Fibroblast of pulmonary artery (primary cell): ENCODE measurements at regions not wholly inside any gene's neighbourhood (a gene's known extent, or its start where the extent isn't known, plus 50 kb on each side); places are given as distances from the start of the nearest gene placed in this dataset.

Experiments used
- DNase-seq: peaks from one replicate; pipeline ENCODE4 v3.0.0-alpha.2; 2010; ENCODE audit warnings: low read depth
- H3K4me3 ChIP-seq: replicated peaks from 2 replicates; pipeline ENCODE4 v1.5.1; 2011; ENCODE audit warnings: low read depth, mild to moderate bottlenecking, control low read depth, low read length, moderate library complexity
- TF ChIP-seq, protein P1 (sequence below): IDR thresholded peaks from 2 replicates; pipeline ENCODE4 v1.5.1; 2011; ENCODE audit warnings: mild to moderate bottlenecking, control low read depth, low read length, inconsistent platforms; ENCODE audit errors: missing control alignments

DNA sequence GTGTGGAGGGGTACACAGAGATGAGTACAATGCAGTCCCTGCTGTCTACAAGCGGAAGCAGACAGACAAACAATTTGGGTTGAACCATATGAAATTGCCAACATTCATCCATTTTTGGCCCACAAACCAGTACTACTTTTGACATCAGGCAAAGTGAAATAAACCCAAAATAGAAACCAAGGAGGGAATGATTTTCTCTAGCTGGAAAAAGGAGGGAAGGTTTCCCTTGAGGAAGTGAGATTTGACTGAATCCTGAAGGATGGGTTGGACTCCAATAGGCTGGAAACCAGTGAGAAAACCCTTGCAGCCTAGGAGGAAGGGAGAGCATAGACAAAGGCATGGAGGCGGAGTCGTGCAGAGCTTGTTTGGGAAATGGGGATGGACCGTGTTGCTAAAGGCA, 63.5 kb upstream of the PJA1 start:
- H3K4me3 ChIP-seq: no peak overlapping the region
- DNase-seq: no peak
- TF ChIP-seq, protein P1, sequence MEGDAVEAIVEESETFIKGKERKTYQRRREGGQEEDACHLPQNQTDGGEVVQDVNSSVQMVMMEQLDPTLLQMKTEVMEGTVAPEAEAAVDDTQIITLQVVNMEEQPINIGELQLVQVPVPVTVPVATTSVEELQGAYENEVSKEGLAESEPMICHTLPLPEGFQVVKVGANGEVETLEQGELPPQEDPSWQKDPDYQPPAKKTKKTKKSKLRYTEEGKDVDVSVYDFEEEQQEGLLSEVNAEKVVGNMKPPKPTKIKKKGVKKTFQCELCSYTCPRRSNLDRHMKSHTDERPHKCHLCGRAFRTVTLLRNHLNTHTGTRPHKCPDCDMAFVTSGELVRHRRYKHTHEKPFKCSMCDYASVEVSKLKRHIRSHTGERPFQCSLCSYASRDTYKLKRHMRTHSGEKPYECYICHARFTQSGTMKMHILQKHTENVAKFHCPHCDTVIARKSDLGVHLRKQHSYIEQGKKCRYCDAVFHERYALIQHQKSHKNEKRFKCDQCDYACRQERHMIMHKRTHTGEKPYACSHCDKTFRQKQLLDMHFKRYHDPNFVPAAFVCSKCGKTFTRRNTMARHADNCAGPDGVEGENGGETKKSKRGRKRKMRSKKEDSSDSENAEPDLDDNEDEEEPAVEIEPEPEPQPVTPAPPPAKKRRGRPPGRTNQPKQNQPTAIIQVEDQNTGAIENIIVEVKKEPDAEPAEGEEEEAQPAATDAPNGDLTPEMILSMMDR: no peak

DNA sequence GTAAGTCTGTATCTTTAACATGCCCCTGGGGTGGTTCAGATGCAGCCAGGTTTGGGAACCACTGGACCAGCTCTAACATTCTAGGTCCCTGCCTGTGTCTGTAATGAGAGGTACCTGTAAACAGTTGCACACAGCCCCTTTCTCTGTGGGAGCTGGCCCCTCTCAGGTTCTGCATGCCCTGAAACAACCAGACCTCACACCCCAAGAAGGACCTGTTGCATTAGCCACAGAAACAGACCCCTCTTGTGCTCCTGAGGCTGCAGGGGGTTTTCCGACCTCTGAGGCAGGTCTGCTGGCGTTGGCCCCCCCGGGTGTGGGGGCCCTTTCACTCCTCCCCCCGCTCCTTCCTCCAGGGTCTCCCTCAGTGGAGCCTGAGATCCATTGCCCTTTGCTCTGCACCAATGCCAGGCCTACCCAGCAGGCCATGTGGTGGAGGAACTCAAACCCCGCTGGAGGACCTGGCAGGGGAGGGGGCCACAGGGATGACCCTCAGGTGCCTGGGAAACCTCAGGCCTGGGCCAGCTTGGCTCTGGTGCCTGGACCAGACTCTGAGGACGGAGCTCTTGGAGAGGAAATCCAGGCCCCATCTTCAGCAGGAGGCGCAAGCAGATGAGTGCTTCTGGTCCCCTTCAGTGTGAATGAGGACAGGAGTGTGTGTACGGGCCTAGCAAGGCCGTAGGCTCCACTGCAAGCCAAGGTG, 61.4 kb upstream of the PJA1 start:
- no peak overlapping the region for H3K4me3 ChIP-seq

GRCh38 chrX:69222103-69223090, 57.1 kb upstream of the PJA1 start:
- H3K4me3 ChIP-seq: no peak overlapping the region
- peak; percentile 77 for DNase-seq
- TF ChIP-seq, protein P1: peak; percentile 73

More for the DNA sequence above, 61.4 kb upstream of the PJA1 start:
- TF ChIP-seq, protein P1: no peak
- DNase-seq: no peak

GRCh38 chrX:69221239-69222102, 56.2 kb upstream of the PJA1 start:
- DNase-seq: no peak
- no peak overlapping the region for H3K4me3 ChIP-seq
- TF ChIP-seq, protein P1: no peak

DNA sequence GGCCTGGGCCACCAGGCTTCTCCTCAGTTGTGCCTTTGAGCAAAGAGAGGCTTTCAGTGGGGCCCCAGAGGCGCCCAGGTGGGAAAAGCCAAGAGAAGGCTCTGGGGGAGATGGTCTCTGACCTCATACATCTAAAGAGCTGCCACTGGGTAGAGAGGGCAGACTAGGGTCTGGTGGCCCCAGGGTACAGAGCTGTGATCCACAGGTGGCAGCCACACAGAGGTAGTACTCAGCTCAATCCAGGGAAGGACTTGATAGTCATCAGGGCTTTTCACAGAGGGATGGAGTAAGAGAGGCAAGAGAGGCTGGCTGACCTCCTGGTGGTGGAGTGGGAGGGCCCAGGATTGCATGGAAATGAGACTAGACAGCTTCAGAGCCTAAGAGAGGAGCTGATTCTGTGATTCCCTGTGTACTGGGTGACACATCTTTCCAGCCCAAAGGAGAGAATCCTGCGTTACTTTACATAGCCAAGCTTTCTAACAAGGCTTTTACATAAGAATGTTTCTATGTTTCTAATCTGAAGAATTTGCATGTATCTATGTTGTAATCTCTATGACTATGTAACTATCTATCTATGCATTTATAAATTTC, 53.2 kb upstream of the PJA1 start:
- TF ChIP-seq, protein P1: no peak
- no peak overlapping the region for H3K4me3 ChIP-seq
- no peak for DNase-seq

DNA sequence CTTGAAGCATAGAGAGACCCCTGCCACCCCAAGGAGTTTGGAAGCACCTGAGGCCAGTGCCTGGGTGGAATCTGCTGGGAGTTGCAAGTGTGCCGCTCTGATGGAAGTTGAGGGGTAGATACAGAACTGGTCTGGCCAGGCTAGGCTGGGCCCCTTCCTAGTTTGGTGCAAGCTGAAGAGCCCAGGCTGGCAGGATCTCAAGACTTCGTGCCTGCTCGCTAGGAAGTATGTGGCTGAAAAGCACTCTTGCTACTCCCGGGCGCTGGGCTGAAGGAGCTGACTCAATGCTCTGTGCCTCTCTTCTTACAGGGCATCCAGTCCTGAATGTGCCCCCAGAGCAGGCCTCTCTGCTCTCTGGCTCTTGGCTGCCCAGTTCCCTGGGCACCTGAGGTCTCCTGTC, 51.7 kb upstream of the PJA1 start:
- TF ChIP-seq, protein P1: no peak
- no peak for DNase-seq
- no peak overlapping the region for H3K4me3 ChIP-seq
